Neural cell (in vitro differentiated cells): ENCODE measurements at regions not wholly inside any gene's neighbourhood (a gene's known extent, or its start where the extent isn't known, plus 50 kb on each side); places are given as distances from the start of the nearest gene placed in this dataset.

Experiments
- H2AFZ ChIP-seq: fragments of 200-600, 300-800 bp; sonication (generic), shearing (Covaris generic); 2 replicates; pipeline ENCODE4 v1.6.0; 2014; ENCODE audit warnings: low read depth, mild to moderate bottlenecking, antibody characterized with exemption, low read length, moderate library complexity
- H3F3A ChIP-seq: fragments of 200-600 bp; shearing (Covaris generic); 2 replicates; pipeline ENCODE4 v1.6.1; 2016; ENCODE audit warnings: mild to moderate bottlenecking, moderate library complexity, mixed read lengths, antibody characterized with exemption, low read length; ENCODE audit not compliant: insufficient read depth, poor library complexity, severe bottlenecking
- H3K27ac ChIP-seq: fragments of 200-600, 300-800 bp; sonication (generic), shearing (Covaris generic); 2 replicates; pipeline ENCODE4 v1.5.1; 2014; ENCODE audit warnings: mild to moderate bottlenecking, low read length, moderate library complexity
- H3K27me3 ChIP-seq: fragments of 300-800, 200-600 bp; sonication (generic), shearing (Covaris generic); 2 replicates; pipeline ENCODE4 v1.6.0; 2014; ENCODE audit warnings: mild to moderate bottlenecking, low read depth, low read length, moderate library complexity; ENCODE audit not compliant: insufficient read depth
- H3K36me3 ChIP-seq: fragments of 300-800, 200-600 bp; sonication (generic), shearing (Covaris generic); 2 replicates; pipeline ENCODE4 v1.5.1; 2014; ENCODE audit warnings: mild to moderate bottlenecking, antibody characterized with exemption, low read length, moderate library complexity; ENCODE audit not compliant: insufficient read depth
- H3K4me2 ChIP-seq: fragments of 300-800, 200-600 bp; sonication (generic), shearing (Covaris generic); 2 replicates; pipeline ENCODE4 v1.6.0; 2014; ENCODE audit warnings: mild to moderate bottlenecking, low read length
- H3K4me3 ChIP-seq: fragments of 300-800, 200-600 bp; sonication (generic), shearing (Covaris generic); 2 replicates; pipeline ENCODE4 v1.5.1; 2014; ENCODE audit warnings: mild to moderate bottlenecking, low read length, moderate library complexity
- H3K79me2 ChIP-seq: fragments of 200-600 bp; shearing (Covaris generic); replicated peaks from 2 replicates; pipeline ENCODE4 v1.6.0; 2014; ENCODE audit warnings: mild to moderate bottlenecking, low read length, moderate library complexity; ENCODE audit not compliant: insufficient read depth
- H3K9ac ChIP-seq: fragments of 300-800, 200-600 bp; sonication (generic), shearing (Covaris generic); 2 replicates; pipeline ENCODE4 v1.6.1; 2016; ENCODE audit warnings: mild to moderate bottlenecking, low read length, mixed read lengths
- H3K9me2 ChIP-seq: fragments of 200-600 bp; shearing (Covaris generic); 2 replicates; pipeline ENCODE4 v1.6.1; 2016; ENCODE audit warnings: mild to moderate bottlenecking, low read length, mixed read lengths; ENCODE audit not compliant: insufficient read depth
- H3K9me3 ChIP-seq: fragments of 200-600, 300-800 bp; sonication (generic), shearing (Covaris generic); 2 replicates; pipeline ENCODE4 v1.6.1; 2016; ENCODE audit warnings: mild to moderate bottlenecking, mixed run types, low read length, moderate library complexity, mixed read lengths
- H4K20me1 ChIP-seq: fragments of 200-600 bp; shearing (Covaris generic); 2 replicates; pipeline ENCODE4 v1.6.1; 2016; ENCODE audit warnings: mild to moderate bottlenecking, mixed run types; ENCODE audit not compliant: insufficient read depth
- EP300 ChIP-seq: fragments of 450-650 bp; conservative IDR thresholded peaks from 2 replicates; pipeline ENCODE4 v1.6.1; 2014; ENCODE audit warnings: antibody characterized with exemption, mild to moderate bottlenecking, moderate library complexity; ENCODE audit not compliant: poor library complexity, severe bottlenecking
- EZH2 ChIP-seq: fragments of 200-600, 300-800 bp; shearing (Covaris generic), sonication (generic); IDR thresholded peaks from 2 replicates; pipeline ENCODE4 v1.6.1; 2014; ENCODE audit warnings: antibody characterized with exemption, low read length, borderline replicate concordance, mild to moderate bottlenecking; ENCODE audit not compliant: insufficient read depth, poor library complexity, severe bottlenecking
- MXI1 ChIP-seq: fragments of 450-650 bp; conservative IDR thresholded peaks from 2 replicates; pipeline ENCODE4 v1.6.1; 2014; ENCODE audit warnings: antibody characterized with exemption, mild to moderate bottlenecking; ENCODE audit not compliant: poor library complexity, severe bottlenecking
- POLR2AphosphoS5 ChIP-seq: IDR thresholded peaks from 2 replicates; pipeline ENCODE4 v1.6.1; 2012
- RAD21 ChIP-seq: fragments of 450-650 bp; conservative IDR thresholded peaks from 2 replicates; pipeline ENCODE4 v1.6.1; 2014; ENCODE audit warnings: antibody characterized with exemption, mild to moderate bottlenecking, moderate library complexity
- SMC3 ChIP-seq: fragments of 450-650 bp; conservative IDR thresholded peaks from 2 replicates; pipeline ENCODE4 v1.6.1; 2014; ENCODE audit warnings: antibody characterized with exemption, mild to moderate bottlenecking, moderate library complexity; ENCODE audit not compliant: poor library complexity
- TAF1 ChIP-seq: IDR thresholded peaks from 2 replicates; pipeline ENCODE4 v1.6.1; 2012; ENCODE audit warnings: low read depth
- TF ChIP-seq, protein P1 (sequence below): IDR thresholded peaks from 2 replicates; pipeline ENCODE4 v1.6.1; 2012; ENCODE audit warnings: borderline replicate concordance
- TF ChIP-seq, protein P2 (sequence below): fragments of 450-650 bp; IDR thresholded peaks from 2 replicates; pipeline ENCODE4 v1.5.1; 2014; ENCODE audit warnings: antibody characterized with exemption, mild to moderate bottlenecking, moderate library complexity; ENCODE audit not compliant: poor library complexity, severe bottlenecking

- no peak overlapping the region for H3K4me2 ChIP-seq
- H3K9ac ChIP-seq = no peak overlapping the region
- no peak overlapping the region for H3K27ac ChIP-seq
- H3K79me2 ChIP-seq = no peaks in the 10 kb centered on the region
- no peaks in the 10 kb centered on the region for H3K27me3 ChIP-seq
- no peak overlapping the region for H3K4me3 ChIP-seq
- H3F3A ChIP-seq = no peaks in the 10 kb centered on the region
- no peak overlapping the region for H2AFZ ChIP-seq
- TF ChIP-seq, protein P1, sequence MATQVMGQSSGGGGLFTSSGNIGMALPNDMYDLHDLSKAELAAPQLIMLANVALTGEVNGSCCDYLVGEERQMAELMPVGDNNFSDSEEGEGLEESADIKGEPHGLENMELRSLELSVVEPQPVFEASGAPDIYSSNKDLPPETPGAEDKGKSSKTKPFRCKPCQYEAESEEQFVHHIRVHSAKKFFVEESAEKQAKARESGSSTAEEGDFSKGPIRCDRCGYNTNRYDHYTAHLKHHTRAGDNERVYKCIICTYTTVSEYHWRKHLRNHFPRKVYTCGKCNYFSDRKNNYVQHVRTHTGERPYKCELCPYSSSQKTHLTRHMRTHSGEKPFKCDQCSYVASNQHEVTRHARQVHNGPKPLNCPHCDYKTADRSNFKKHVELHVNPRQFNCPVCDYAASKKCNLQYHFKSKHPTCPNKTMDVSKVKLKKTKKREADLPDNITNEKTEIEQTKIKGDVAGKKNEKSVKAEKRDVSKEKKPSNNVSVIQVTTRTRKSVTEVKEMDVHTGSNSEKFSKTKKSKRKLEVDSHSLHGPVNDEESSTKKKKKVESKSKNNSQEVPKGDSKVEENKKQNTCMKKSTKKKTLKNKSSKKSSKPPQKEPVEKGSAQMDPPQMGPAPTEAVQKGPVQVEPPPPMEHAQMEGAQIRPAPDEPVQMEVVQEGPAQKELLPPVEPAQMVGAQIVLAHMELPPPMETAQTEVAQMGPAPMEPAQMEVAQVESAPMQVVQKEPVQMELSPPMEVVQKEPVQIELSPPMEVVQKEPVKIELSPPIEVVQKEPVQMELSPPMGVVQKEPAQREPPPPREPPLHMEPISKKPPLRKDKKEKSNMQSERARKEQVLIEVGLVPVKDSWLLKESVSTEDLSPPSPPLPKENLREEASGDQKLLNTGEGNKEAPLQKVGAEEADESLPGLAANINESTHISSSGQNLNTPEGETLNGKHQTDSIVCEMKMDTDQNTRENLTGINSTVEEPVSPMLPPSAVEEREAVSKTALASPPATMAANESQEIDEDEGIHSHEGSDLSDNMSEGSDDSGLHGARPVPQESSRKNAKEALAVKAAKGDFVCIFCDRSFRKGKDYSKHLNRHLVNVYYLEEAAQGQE = no peak
- no peak for TF ChIP-seq SMC3
- TF ChIP-seq POLR2AphosphoS5 = no peak
- TF ChIP-seq RAD21 = no peak
- no peak for TF ChIP-seq EP300
- TF ChIP-seq EZH2 = no peak
- no peaks in the 10 kb centered on the region for H3K9me2 ChIP-seq
- H3K36me3 ChIP-seq = no peaks in the 10 kb centered on the region
- no peaks in the 10 kb centered on the region for H3K9me3 ChIP-seq
- H4K20me1 ChIP-seq = no peaks in the 10 kb centered on the region
Measured at GRCh38 chr5:175775416-175775815, 96.0 kb upstream of the CPLX2 start.

- no peaks in the 10 kb centered on the region for H3K36me3 ChIP-seq
- no peaks in the 10 kb centered on the region for H3K27me3 ChIP-seq
- H3F3A ChIP-seq = no peaks in the 10 kb centered on the region
- no peaks in the 10 kb centered on the region for H3K9me3 ChIP-seq
- no peak overlapping the region for H3K27ac ChIP-seq
- no peak overlapping the region for H3K9ac ChIP-seq
- H4K20me1 ChIP-seq = no peaks in the 10 kb centered on the region
- no peaks in the 10 kb centered on the region for H3K9me2 ChIP-seq
- no peak overlapping the region for H3K4me2 ChIP-seq
- no peak overlapping the region for H3K4me3 ChIP-seq
- H3K79me2 ChIP-seq = no peaks in the 10 kb centered on the region
- no peak overlapping the region for H2AFZ ChIP-seq
- no peak for TF ChIP-seq MXI1
Measured at GRCh38 chr5:175778951-175779503, 92.4 kb upstream of the CPLX2 start.

DNA sequence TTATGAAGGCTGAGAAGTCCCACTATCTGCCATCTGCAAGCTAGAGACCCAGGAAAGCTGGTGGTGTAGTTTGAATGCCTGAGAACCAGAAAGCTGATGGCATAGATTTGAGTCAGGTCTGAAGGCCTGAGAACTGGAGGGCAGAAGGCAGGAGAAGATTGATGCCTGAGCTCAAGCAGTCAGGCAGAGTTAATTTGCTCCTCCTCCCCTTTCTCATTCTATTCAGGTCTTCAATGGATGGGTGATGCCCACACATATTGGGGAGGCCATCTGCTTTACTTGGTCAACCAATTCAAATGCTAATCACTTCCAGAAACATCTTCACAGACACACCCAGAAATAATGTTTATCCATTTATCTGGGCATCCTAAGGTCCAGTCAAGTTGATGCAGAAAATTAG lies 87.6 kb upstream of the CPLX2 start:
- H3F3A ChIP-seq = no peaks in the 10 kb centered on the region
- H3K36me3 ChIP-seq = no peaks in the 10 kb centered on the region
- H3K4me2 ChIP-seq = no peak overlapping the region
- no peaks in the 10 kb centered on the region for H3K9me2 ChIP-seq
- no peaks in the 10 kb centered on the region for H3K79me2 ChIP-seq
- no peaks in the 10 kb centered on the region for H3K27me3 ChIP-seq
- no peak overlapping the region for H2AFZ ChIP-seq
- no peaks in the 10 kb centered on the region for H4K20me1 ChIP-seq
- H3K9ac ChIP-seq = no peak overlapping the region
- H3K4me3 ChIP-seq = no peak overlapping the region
- TF ChIP-seq TAF1 (no peak), RAD21 (no peak), EP300 (no peak), POLR2AphosphoS5 (no peak), EZH2 (no peak), MXI1 (no peak), SMC3 (no peak)
- TF ChIP-seq, protein P1 = no peak
- TF ChIP-seq, protein P2, sequence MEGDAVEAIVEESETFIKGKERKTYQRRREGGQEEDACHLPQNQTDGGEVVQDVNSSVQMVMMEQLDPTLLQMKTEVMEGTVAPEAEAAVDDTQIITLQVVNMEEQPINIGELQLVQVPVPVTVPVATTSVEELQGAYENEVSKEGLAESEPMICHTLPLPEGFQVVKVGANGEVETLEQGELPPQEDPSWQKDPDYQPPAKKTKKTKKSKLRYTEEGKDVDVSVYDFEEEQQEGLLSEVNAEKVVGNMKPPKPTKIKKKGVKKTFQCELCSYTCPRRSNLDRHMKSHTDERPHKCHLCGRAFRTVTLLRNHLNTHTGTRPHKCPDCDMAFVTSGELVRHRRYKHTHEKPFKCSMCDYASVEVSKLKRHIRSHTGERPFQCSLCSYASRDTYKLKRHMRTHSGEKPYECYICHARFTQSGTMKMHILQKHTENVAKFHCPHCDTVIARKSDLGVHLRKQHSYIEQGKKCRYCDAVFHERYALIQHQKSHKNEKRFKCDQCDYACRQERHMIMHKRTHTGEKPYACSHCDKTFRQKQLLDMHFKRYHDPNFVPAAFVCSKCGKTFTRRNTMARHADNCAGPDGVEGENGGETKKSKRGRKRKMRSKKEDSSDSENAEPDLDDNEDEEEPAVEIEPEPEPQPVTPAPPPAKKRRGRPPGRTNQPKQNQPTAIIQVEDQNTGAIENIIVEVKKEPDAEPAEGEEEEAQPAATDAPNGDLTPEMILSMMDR = no peak
- H3K9me3 ChIP-seq = no peaks in the 10 kb centered on the region
- H3K27ac ChIP-seq = no peak overlapping the region
